Lower leg skin (tissue), 4 donors: ENCODE measurements at regions not wholly inside any gene's neighbourhood (a gene's known extent, or its start where the extent isn't known, plus 50 kb on each side); places are given as distances from the start of the nearest gene placed in this dataset.

ENCODE experiments used
- DNase-seq, 2 donors: peaks; one replicate each; pipeline ENCODE4 v3.0.0-alpha.2; 2019; ENCODE audit warnings: low spot score in 2 of 2
- H3K4me3 ChIP-seq: fragments of 200-600 bp; sonication (generic); 2 replicates; pipeline ENCODE4 v1.5.1; 2017; ENCODE audit warnings: mild to moderate bottlenecking, low read depth; ENCODE audit not compliant: poor library complexity, severe bottlenecking
- POLR2A ChIP-seq, 2 donors: fragments of 450-650 bp; IDR thresholded peaks; one replicate each; pipeline ENCODE4 v1.6.1; 2016 to 2017; ENCODE audit warnings: antibody characterized with exemption in 2 of 2, mild to moderate bottlenecking in 1 of 2, moderate library complexity in 1 of 2
- WGBS, 2 donors: methylation state at CpG; one replicate each; pipeline ENCODE4 v1.1.5; 2018; 5-methylcytosine and 5-hydroxymethylcytosine counted together
- intact Hi-C: fragments of 100-400 bp; cut with DNase I; formaldehyde crosslinking; loops from one replicate; pipeline ENCODE4 v1.15.0; 2023; ENCODE audit warnings: low total_unique reads
- TF ChIP-seq, protein P1 (sequence below), 3 donors: fragments of 450-650 bp; IDR thresholded peaks; one replicate each; pipeline ENCODE4 v1.5.1; 2016; ENCODE audit warnings: antibody characterized with exemption in 3 of 3, mild to moderate bottlenecking in 3 of 3, moderate library complexity in 2 of 3

DNA sequence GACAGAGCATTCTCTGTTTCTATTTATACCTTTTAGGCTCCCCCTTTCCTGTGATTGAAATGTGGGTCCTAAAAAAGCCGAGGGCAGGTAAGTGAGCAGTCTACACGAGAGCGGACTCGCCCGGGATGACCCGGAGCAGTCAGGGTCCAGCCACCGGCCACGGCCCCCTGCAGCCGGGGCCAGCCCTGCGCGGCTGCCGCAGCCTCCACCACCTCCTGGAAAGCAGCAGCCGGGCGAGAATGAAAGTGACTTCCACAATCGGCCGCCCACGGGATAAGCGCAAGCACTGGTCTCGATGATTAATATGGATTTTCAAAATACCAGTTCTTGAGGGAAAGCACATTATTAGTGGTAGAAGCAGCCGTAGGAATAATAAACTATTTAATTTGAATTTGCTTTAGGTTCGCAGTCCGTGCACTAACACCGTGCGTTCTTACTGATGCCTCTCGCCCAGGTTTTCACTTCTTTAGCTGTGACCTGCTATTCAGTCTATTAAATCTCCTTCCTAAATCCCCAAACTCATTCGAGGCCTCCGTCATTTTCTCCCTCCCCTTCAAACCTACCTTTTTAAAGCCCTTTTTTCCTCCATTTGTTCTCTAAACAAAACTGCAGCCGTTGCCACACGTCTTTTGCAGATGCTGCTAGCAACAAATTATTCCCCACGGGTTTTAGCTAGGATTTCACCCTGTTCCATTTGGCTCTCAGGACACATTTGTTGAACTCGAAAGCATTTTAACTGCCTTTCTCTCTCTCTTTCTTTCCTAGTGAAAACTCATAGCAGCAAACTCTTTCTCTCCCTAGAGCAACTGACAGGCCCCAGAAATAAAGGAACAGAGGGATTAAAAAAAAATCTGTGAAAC is 1015.1 kb upstream of the PIK3C3 start:
- no peak overlapping the region for H3K4me3 ChIP-seq
- 85 to 87% methylated on average over 31 of the region's 31 CpGs for WGBS, 2 donors
- DNase-seq = no peak
- TF ChIP-seq POLR2A (IDR thresholded peaks at IDR 0.05) = no peak
- TF ChIP-seq, protein P1, sequence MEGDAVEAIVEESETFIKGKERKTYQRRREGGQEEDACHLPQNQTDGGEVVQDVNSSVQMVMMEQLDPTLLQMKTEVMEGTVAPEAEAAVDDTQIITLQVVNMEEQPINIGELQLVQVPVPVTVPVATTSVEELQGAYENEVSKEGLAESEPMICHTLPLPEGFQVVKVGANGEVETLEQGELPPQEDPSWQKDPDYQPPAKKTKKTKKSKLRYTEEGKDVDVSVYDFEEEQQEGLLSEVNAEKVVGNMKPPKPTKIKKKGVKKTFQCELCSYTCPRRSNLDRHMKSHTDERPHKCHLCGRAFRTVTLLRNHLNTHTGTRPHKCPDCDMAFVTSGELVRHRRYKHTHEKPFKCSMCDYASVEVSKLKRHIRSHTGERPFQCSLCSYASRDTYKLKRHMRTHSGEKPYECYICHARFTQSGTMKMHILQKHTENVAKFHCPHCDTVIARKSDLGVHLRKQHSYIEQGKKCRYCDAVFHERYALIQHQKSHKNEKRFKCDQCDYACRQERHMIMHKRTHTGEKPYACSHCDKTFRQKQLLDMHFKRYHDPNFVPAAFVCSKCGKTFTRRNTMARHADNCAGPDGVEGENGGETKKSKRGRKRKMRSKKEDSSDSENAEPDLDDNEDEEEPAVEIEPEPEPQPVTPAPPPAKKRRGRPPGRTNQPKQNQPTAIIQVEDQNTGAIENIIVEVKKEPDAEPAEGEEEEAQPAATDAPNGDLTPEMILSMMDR (IDR thresholded peaks at IDR 0.05) = no peak
- intact Hi-C loops = no loop called here

DNA sequence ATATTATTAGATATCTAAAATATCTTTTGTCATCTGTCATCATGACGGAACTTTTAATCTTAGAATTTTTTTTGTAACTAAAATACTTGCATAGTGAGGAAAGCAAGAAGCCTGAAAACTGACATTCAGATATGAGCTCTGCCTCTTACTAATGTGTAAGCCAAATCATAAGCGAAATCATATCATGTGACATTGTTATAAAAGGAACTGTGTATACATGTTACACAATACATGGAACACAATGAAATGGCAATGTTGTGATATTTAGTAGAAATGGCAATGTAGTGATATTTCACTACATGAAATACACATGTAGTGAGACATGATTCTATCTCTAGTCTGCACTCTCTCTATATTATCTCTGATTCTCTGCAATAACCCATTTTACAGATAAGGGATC is 1016.4 kb upstream of the PIK3C3 start:
- TF ChIP-seq, protein P1 (IDR thresholded peaks at IDR 0.05) = no peak
- TF ChIP-seq POLR2A (IDR thresholded peaks at IDR 0.05) = no peak

DNA sequence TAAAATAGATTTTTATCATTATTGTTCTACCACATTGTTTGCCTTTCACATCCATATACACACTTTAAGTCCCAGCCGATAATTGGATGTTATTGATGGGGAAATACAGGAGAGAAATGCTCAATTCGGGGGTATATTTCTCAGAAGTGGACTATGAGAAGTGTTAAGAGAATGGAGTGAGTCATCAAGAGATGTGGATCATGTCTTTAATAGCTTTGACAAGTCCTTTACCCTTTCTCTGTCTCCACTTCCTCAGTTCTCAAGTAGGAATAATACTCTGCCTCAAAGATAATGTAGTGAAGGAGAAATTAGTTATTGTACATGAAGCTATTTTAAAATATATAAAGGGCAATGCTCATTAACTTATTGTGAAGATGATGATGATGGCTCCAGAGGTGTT is 1017.6 kb upstream of the PIK3C3 start:
- no peak for DNase-seq
- TF ChIP-seq, protein P1 (IDR thresholded peaks at IDR 0.05) = no peak
- no peak for TF ChIP-seq POLR2A (IDR thresholded peaks at IDR 0.05)
- no peak overlapping the region for H3K4me3 ChIP-seq
- 83 to 92% methylated on average over 2 of the region's 2 CpGs for WGBS, 2 donors
- intact Hi-C loops = no loop called here

More for the DNA sequence above, 1016.4 kb upstream of the PIK3C3 start:
- H3K4me3 ChIP-seq = no peak overlapping the region
- no peak for DNase-seq
- WGBS, 2 donors = 86 to 90% methylated on average over 2 of the region's 2 CpGs
- intact Hi-C loops = no loop called here

DNA sequence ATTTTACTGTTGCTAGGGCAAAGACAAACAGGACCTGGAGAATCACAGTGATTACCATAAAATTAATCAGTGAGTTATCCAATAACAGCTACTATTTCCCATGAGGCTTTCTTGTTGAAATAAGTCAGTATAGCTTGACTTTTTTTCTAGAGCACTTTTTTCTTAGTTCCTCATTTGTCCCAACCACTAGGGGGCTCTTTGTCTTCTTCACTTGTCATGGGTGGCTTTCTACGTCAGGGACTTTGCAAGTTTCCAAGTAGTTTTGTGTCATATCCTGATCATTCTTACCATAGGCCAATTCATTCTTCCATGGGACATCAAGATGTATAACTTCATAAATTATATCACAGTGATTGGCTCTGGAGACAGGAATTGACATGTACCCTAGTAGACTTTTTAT is 1019.6 kb upstream of the PIK3C3 start:
- WGBS, 2 donors = 39 to 54% methylated on average over 1 of the region's 1 CpG
- intact Hi-C loops = no loop called here
- no peak overlapping the region for H3K4me3 ChIP-seq
- TF ChIP-seq, protein P1 (IDR thresholded peaks at IDR 0.05) = no peak
- no peak for TF ChIP-seq POLR2A (IDR thresholded peaks at IDR 0.05)
- no peak for DNase-seq

DNA sequence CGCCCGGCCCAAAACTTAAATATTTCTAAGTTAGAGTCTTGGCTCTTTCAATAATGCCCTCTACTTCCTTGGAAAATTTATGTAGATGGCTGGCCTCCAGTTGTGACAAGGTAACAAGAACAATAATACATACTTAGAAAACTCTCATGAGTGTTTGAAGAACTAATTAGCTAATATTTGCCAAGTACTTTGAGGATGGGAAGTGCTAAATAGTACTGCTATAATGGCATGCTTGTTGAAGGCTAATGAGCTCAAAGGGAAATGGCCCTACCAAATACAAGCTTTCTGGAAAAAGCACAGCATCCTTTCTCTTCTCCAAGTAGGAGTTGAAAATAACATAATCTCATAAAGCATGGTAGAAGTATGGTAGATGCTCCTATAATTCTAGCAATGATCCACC is 1022.2 kb upstream of the PIK3C3 start:
- no peak overlapping the region for H3K4me3 ChIP-seq
- WGBS, 2 donors = 100% methylated on average over 2 of the region's 2 CpGs
- intact Hi-C loops = no loop called here
- no peak for DNase-seq
- no peak for TF ChIP-seq POLR2A (IDR thresholded peaks at IDR 0.05)
- TF ChIP-seq, protein P1 (IDR thresholded peaks at IDR 0.05) = no peak
